ENCODE measurements at regions not wholly inside any gene's neighbourhood (a gene's known extent, or its start where the extent isn't known, plus 50 kb on each side); places are given as distances from the start of the nearest gene placed in this dataset.

DNA sequence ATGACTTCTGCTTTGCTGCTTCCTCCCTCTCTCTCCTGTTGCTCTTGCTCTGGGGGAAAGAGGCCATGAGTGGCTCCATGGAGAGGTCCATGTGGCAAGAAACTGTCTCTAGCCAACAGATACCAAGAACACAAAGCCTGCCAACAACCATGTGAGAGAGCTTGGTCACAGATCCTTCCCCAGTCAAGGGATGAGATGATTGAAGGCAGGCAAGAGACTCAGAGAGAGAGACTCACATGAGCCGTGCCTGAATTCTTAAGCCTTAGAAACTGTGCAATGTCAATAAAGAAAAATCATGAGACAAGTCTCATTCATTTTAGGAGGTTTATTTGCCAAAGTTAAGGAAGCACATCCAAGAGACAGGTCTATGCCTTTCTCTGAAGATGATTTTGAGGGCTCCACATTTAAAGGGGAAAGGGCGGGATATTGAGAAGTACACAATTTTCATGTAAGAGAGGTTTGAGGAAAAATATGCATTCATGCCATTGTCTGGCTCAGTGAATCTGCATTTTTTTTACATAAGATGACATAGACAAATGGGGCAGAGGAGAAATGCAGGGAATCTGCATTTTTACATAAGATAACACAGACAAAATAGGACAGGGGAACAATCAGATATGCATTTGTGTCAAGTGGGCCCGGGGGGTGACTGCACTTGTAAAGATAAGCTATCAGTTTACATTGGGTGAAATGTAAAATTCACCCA lies 59.5 kb upstream of the SUCLG2 start:
- Histone ChIP-seq H3K9me3 (ENCODE audit: control insufficient read depth in 4 of 4, insufficient read depth in 3 of 4, low read length in 3 of 4) (no peaks in the 10 kb centered on the region), H3K27me3 (ENCODE audit: control insufficient read depth in 3 of 3, insufficient read depth in 3 of 3, low read length in 2 of 3) (no peaks in the 10 kb centered on the region), H3K36me3 (ENCODE audit: control insufficient read depth in 4 of 4, insufficient read depth in 4 of 4, low read length in 4 of 4) (no peaks in the 10 kb centered on the region), H3K4me3 (no peak overlapping the region), H3K4me1 (ENCODE audit: control insufficient read depth in 5 of 5, insufficient read depth in 5 of 5, low read length in 5 of 5) (peaks cover 0 to 14% (median 0%) of the 10 kb centered on the region in 5 donors), H3K9ac (ENCODE audit: insufficient read depth in 1 of 2, low read length in 2 of 2) (no peak overlapping the region), H3K27ac (ENCODE audit: low read depth in 1 of 2, low read length in 1 of 2) (no peak overlapping the region)
- no peak for DNase-seq
- TF ChIP-seq, protein P1, sequence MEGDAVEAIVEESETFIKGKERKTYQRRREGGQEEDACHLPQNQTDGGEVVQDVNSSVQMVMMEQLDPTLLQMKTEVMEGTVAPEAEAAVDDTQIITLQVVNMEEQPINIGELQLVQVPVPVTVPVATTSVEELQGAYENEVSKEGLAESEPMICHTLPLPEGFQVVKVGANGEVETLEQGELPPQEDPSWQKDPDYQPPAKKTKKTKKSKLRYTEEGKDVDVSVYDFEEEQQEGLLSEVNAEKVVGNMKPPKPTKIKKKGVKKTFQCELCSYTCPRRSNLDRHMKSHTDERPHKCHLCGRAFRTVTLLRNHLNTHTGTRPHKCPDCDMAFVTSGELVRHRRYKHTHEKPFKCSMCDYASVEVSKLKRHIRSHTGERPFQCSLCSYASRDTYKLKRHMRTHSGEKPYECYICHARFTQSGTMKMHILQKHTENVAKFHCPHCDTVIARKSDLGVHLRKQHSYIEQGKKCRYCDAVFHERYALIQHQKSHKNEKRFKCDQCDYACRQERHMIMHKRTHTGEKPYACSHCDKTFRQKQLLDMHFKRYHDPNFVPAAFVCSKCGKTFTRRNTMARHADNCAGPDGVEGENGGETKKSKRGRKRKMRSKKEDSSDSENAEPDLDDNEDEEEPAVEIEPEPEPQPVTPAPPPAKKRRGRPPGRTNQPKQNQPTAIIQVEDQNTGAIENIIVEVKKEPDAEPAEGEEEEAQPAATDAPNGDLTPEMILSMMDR (IDR thresholded peaks at IDR 0.05; ENCODE audit: control extremely low read depth, extremely low read depth) = no peak
- WGBS, 2 donors = 71 to 85% methylated on average over 3 of the region's 3 CpGs
- ATAC-seq (ENCODE audit: insufficient read depth, low FRiP score) = no peak

DNA sequence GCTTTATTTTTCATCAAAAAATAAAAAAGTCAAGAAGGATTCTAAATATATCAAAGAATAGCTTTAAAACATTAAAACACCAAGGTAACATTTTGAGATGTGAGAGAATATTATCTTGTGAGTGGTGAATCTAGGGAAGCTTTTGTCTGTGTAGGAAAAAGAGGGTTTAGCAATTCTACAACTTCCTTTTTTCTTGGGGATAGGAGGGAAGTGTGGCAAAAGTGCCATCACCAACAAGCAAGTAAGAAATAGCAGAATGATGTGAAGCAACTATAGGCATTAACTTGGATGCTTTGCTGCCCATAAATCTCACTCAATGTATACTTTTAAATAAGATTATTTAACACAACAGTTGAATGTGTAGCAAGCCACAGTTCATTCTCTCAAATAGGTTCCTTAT lies 57.8 kb upstream of the SUCLG2 start:
- ATAC-seq (ENCODE audit: insufficient read depth, low FRiP score) = no peak
- Histone ChIP-seq H3K27me3 (ENCODE audit: control insufficient read depth in 3 of 3, insufficient read depth in 3 of 3, low read length in 2 of 3) (no peaks in the 10 kb centered on the region), H3K9ac (ENCODE audit: insufficient read depth in 1 of 2, low read length in 2 of 2) (no peak overlapping the region), H3K36me3 (ENCODE audit: control insufficient read depth in 4 of 4, insufficient read depth in 4 of 4, low read length in 4 of 4) (no peaks in the 10 kb centered on the region), H3K4me1 (ENCODE audit: control insufficient read depth in 5 of 5, insufficient read depth in 5 of 5, low read length in 5 of 5) (peaks cover 0 to 14% (median 0%) of the 10 kb centered on the region in 5 donors), H3K4me3 (no peak overlapping the region), H3K27ac (ENCODE audit: low read depth in 1 of 2, low read length in 1 of 2) (no peak overlapping the region), H3K9me3 (ENCODE audit: control insufficient read depth in 4 of 4, insufficient read depth in 3 of 4, low read length in 3 of 4) (no peaks in the 10 kb centered on the region)
- TF ChIP-seq, protein P1 (IDR thresholded peaks at IDR 0.05; ENCODE audit: control extremely low read depth, extremely low read depth) = no peak
- DNase-seq = no peak

DNA sequence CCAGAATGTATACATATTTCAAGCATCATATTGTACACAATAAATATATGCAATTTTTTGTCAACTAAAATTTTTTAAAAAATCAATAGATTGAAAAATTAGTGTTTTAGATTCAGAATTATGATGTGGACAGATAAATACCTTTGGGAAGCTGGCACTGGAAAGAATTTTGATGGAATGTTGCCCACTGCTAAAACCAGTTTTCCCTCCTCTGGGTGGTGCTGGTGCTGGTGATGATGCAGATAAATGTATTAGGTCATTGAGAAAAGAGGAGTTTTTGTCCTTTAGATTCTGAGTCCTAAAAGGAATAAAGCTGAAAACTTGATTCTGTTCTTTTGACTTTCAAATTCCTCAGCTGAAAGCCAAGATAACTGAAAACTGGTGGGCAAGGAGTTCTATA lies 56.0 kb upstream of the SUCLG2 start:
- no peak overlapping the region for H3K27ac ChIP-seq (ENCODE audit: low read depth in 1 of 2, low read length in 1 of 2)
- no peak for ATAC-seq (ENCODE audit: insufficient read depth, low FRiP score)

More for the DNA sequence above, 56.0 kb upstream of the SUCLG2 start:
- Histone ChIP-seq H3K27me3 (ENCODE audit: control insufficient read depth in 3 of 3, insufficient read depth in 3 of 3, low read length in 2 of 3) (no peaks in the 10 kb centered on the region), H3K4me1 (ENCODE audit: control insufficient read depth in 5 of 5, insufficient read depth in 5 of 5, low read length in 5 of 5) (peaks cover 0 to 13% (median 0%) of the 10 kb centered on the region in 5 donors), H3K9ac (ENCODE audit: insufficient read depth in 1 of 2, low read length in 2 of 2) (no peak overlapping the region), H3K9me3 (ENCODE audit: control insufficient read depth in 4 of 4, insufficient read depth in 3 of 4, low read length in 3 of 4) (no peaks in the 10 kb centered on the region), H3K4me3 (no peak overlapping the region), H3K36me3 (ENCODE audit: control insufficient read depth in 4 of 4, insufficient read depth in 4 of 4, low read length in 4 of 4) (no peaks in the 10 kb centered on the region)
- no peak for DNase-seq
- TF ChIP-seq, protein P1 (IDR thresholded peaks at IDR 0.05; ENCODE audit: control extremely low read depth, extremely low read depth) = no peak
